GM12878 (cell line): ENCODE measurements at regions not wholly inside any gene's neighbourhood (a gene's known extent, or its start where the extent isn't known, plus 50 kb on each side); places are given as distances from the start of the nearest gene placed in this dataset.

Source experiments
- CBX3 ChIP-seq: fragments of 200-600 bp; sonication (generic); IDR thresholded peaks from 2 replicates; pipeline ENCODE4 v1.6.1; 2016; ENCODE audit warnings: low read depth, borderline replicate concordance
- CHD2 ChIP-seq: IDR thresholded peaks from 2 replicates; pipeline ENCODE4 v1.6.1; 2011; ENCODE audit warnings: low read depth, low read length, improper control_type of control experiment, borderline replicate concordance
- CHD4 ChIP-seq: fragments of 200-600 bp; sonication (generic); IDR thresholded peaks from 2 replicates; pipeline ENCODE4 v1.6.1; 2016; ENCODE audit warnings: mild to moderate bottlenecking
- CTCF ChIP-seq, 3 experiments: IDR thresholded peaks in 2 of 3; conservative IDR thresholded peaks in 1 of 3; 2 replicates each; pipeline ENCODE4 v1.5.1; 2011; ENCODE audit warnings: low read depth in 3 of 3, low read length in 3 of 3, mild to moderate bottlenecking in 3 of 3, control low read depth in 2 of 3, moderate library complexity in 2 of 3, inconsistent platforms in 1 of 3, mixed read lengths in 1 of 3; ENCODE audit not compliant: control insufficient read depth in 2 of 3, insufficient read depth in 1 of 3; ENCODE audit errors: extremely low read depth in 1 of 3
- GATAD2B ChIP-seq: fragments of 450-650 bp; conservative IDR thresholded peaks from 2 replicates; pipeline ENCODE4 v1.6.1; 2017; ENCODE audit warnings: low read depth, mild to moderate bottlenecking, moderate library complexity
- KDM1A ChIP-seq: fragments of 200-600 bp; sonication (generic); IDR thresholded peaks from 2 replicates; pipeline ENCODE4 v1.6.1; 2016; ENCODE audit warnings: borderline replicate concordance
- SRF ChIP-seq, 2 experiments: IDR thresholded peaks; 2 replicates each; pipeline ENCODE4 v1.6.1; 2011; ENCODE audit warnings: low read depth in 2 of 2, low read length in 2 of 2, mild to moderate bottlenecking in 1 of 2, moderate library complexity in 1 of 2
- ZNF274 ChIP-seq: IDR thresholded peaks from one replicate; pipeline ENCODE4 v1.8.0; 2011; ENCODE audit not compliant: insufficient read length, insufficient read depth
- TF ChIP-seq, protein P1 (sequence below): fragments of 450-650 bp; formaldehyde crosslinking; IDR thresholded peaks from 2 replicates; pipeline ENCODE4 v1.4.0; 2022; ENCODE audit warnings: mild to moderate bottlenecking, moderate library complexity
- TF ChIP-seq, protein P2 (sequence below): IDR thresholded peaks from 2 replicates; pipeline ENCODE4 v1.6.1; 2011; ENCODE audit warnings: mild to moderate bottlenecking, low read depth, low read length, moderate library complexity; ENCODE audit not compliant: insufficient replicate concordance

DNA sequence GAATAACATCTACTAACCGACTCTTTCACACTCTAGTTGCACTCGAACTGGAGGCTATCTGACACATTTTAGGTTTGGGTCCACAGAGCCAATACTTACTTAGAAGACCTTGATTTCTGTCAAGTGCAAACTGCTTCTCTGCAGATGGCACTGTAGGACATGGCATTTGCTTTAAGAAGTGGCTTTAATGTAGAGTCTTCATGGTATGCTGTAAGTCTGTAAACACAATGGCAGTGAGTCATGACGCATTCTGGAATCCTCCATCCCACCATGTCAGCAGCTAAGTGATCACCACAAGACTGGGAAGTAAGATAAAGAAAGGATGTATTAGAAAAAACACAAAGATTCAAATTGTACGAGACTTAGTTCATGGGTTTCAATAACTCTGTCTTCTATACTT, 377.0 kb upstream of the NOX3 start:
- TF ChIP-seq CTCF (IDR thresholded peaks at IDR 0.05 in 2 of 3, conservative IDR thresholded peaks at IDR 0.05 in 1 of 3; ENCODE audit: control insufficient read depth in 2 of 3, extremely low read depth in 1 of 3, insufficient read depth in 1 of 3, low read depth in 3 of 3, low read length in 3 of 3): no peak; a peak in 1 of 6 replicates
- no peak for TF ChIP-seq GATAD2B
- no peak for TF ChIP-seq SRF (IDR thresholded peaks at IDR 0.05; ENCODE audit: low read depth in 2 of 2, low read length in 2 of 2)
- no peak for TF ChIP-seq CHD4
- TF ChIP-seq CHD2: no peak
- no peak for TF ChIP-seq KDM1A
- TF ChIP-seq, protein P1, sequence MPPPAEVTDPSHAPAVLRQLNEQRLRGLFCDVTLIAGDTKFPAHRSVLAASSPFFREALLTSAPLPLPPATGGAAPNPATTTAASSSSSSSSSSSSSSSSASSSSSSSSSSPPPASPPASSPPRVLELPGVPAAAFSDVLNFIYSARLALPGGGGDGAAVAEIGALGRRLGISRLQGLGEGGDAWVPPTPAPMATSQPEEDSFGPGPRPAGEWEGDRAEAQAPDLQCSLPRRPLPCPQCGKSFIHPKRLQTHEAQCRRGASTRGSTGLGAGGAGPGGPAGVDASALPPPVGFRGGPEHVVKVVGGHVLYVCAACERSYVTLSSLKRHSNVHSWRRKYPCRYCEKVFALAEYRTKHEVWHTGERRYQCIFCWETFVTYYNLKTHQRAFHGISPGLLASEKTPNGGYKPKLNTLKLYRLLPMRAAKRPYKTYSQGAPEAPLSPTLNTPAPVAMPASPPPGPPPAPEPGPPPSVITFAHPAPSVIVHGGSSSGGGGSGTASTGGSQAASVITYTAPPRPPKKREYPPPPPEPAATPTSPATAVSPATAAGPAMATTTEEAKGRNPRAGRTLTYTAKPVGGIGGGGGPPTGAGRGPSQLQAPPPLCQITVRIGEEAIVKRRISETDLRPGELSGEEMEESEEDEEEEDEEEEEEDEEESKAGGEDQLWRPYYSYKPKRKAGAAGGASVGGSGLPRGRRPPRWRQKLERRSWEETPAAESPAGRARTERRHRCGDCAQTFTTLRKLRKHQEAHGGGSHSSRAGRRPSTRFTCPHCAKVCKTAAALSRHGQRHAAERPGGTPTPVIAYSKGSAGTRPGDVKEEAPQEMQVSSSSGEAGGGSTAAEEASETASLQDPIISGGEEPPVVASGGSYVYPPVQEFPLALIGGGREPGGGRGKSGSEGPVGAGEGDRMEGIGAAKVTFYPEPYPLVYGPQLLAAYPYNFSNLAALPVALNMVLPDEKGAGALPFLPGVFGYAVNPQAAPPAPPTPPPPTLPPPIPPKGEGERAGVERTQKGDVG (CRISPR knock-in tag): no peak
- TF ChIP-seq, protein P2, sequence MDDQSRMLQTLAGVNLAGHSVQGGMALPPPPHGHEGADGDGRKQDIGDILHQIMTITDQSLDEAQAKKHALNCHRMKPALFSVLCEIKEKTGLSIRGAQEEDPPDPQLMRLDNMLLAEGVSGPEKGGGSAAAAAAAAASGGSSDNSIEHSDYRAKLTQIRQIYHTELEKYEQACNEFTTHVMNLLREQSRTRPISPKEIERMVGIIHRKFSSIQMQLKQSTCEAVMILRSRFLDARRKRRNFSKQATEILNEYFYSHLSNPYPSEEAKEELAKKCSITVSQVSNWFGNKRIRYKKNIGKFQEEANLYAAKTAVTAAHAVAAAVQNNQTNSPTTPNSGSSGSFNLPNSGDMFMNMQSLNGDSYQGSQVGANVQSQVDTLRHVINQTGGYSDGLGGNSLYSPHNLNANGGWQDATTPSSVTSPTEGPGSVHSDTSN: no peak
- no peak for TF ChIP-seq ZNF274
- no peak for TF ChIP-seq CBX3
